Ovary (tissue), 7 donors: ENCODE measurements at regions not wholly inside any gene's neighbourhood (a gene's known extent, or its start where the extent isn't known, plus 50 kb on each side); places are given as distances from the start of the nearest gene placed in this dataset.

Experiments used
- DNase-seq, 5 donors: peaks; one replicate each; pipeline ENCODE4 v3.0.0-alpha.2; 2019 to 2020
- H3K27ac ChIP-seq, 2 donors: fragments of 200-600 bp; one replicate each; pipeline versions ENCODE4 v1.5.1 to v1.8.0; 2019 to 2022
- H3K27me3 ChIP-seq: fragments of 200-600 bp; one replicate; pipeline ENCODE4 v1.8.0; 2022
- H3K36me3 ChIP-seq: fragments of 200-600 bp; sonication (generic); one replicate; pipeline ENCODE4 v1.5.1; 2019
- H3K4me1 ChIP-seq: one replicate; pipeline ENCODE4 v1.8.1; 2013; ENCODE audit warnings: mild to moderate bottlenecking, moderate library complexity; ENCODE audit not compliant: insufficient read depth
- H3K4me3 ChIP-seq: fragments of 200-600 bp; sonication (generic); one replicate; pipeline ENCODE4 v1.5.1; 2017
- H3K9me3 ChIP-seq, 2 donors: fragments of 200-600 bp in 1 of 2; sonication (generic) in 1 of 2; one replicate each; pipeline versions ENCODE4 v1.5.1 to v1.8.1; 2013 to 2019; ENCODE audit warnings: mild to moderate bottlenecking in 1 of 2, moderate library complexity in 1 of 2
- CTCF ChIP-seq, 3 donors: fragments of 450-650 bp in 2 of 3; fragments of 200-600 bp in 1 of 3; IDR thresholded peaks; one replicate each; pipeline versions ENCODE4 v1.5.1 to v1.8.0; 2016 to 2022; ENCODE audit warnings: antibody characterized with exemption in 3 of 3, mild to moderate bottlenecking in 1 of 3
- EP300 ChIP-seq: sonication (generic); formaldehyde crosslinking; IDR thresholded peaks from one replicate; pipeline ENCODE4 v1.6.1; 2017; ENCODE audit warnings: antibody characterized with exemption
- POLR2A ChIP-seq: fragments of 450-650 bp; IDR thresholded peaks from one replicate; pipeline ENCODE4 v1.6.1; 2017; ENCODE audit warnings: antibody characterized with exemption, mild to moderate bottlenecking, moderate library complexity
- WGBS, 3 donors: extraction: QIAGEN DNeasy Blood & Tissue Kit in 1 of 3; methylation state at CpG; one replicate each; pipeline versions ENCODE4 v1.1.5 to v1.1.7; 2013 to 2017; 5-methylcytosine and 5-hydroxymethylcytosine counted together
- intact Hi-C, 4 donors: fragments of 100-400 bp; cut with DNase I; formaldehyde crosslinking; loops; one replicate each; pipeline versions ENCODE4 v1.11.0 to v1.15.1; 2022 to 2023
- donor health status: DM: no; HTN: no; CAD: no; lungs with moderate emphysema.
- donor health status: DM: no; HTN: no; CAD: no.
- donor health status: Bipolar disorder and iron deficiency.
- donor health status: DM: no; HTN: no; CAD: no.
- donor health status: DM: yes; HTN: yes; CAD: no.

GRCh38 chr2:88844960-88845359 is 153.5 kb downstream of the RPIA start:
- Histone ChIP-seq H3K27me3 (no peaks in the 10 kb centered on the region), H3K4me1 (no peaks in the 10 kb centered on the region), H3K4me3 (no peak overlapping the region), H3K9me3 (no peaks in the 10 kb centered on the region), H3K36me3 (no peaks in the 10 kb centered on the region), H3K27ac (no peak overlapping the region)
- TF ChIP-seq POLR2A (no peak), EP300 (no peak), CTCF (IDR thresholded peaks at IDR 0.05) (no peak)
- DNase-seq: no peak
- 75 to 86% (median 82%) methylated on average over 3 of the region's 3 CpGs for WGBS, 3 donors
- intact Hi-C loops: no loop called here

- Histone ChIP-seq H3K4me1 (no peaks in the 10 kb centered on the region), H3K9me3 (no peaks in the 10 kb centered on the region), H3K36me3 (no peaks in the 10 kb centered on the region), H3K4me3 (no peak overlapping the region), H3K27me3 (no peaks in the 10 kb centered on the region), H3K27ac (no peak overlapping the region)
- 75 to 87% (median 78%) methylated on average over 3 of the region's 3 CpGs for WGBS, 3 donors
- no peak for TF ChIP-seq CTCF (IDR thresholded peaks at IDR 0.05)
- TF ChIP-seq POLR2A: no peak
- no peak for TF ChIP-seq EP300
- intact Hi-C loops: no loop called here
- no peak for DNase-seq
Observed at GRCh38 chr2:88845772-88846661, 154.5 kb downstream of the RPIA start.

GRCh38 chr2:88852753-88853402 is 161.4 kb downstream of the RPIA start:
- H3K27me3 ChIP-seq: no peaks in the 10 kb centered on the region
- no peak overlapping the region for H3K4me3 ChIP-seq
- H3K36me3 ChIP-seq: no peaks in the 10 kb centered on the region
- H3K9me3 ChIP-seq: no peaks in the 10 kb centered on the region
- H3K27ac ChIP-seq: no peak overlapping the region
- H3K4me1 ChIP-seq: no peaks in the 10 kb centered on the region
- TF ChIP-seq CTCF (IDR thresholded peaks at IDR 0.05): no peak
- TF ChIP-seq EP300: no peak
- no peak for TF ChIP-seq POLR2A
- no peak for DNase-seq
- WGBS, 3 donors: 65 to 74% (median 68%) methylated on average over 3 of the region's 3 CpGs
- intact Hi-C loops: no loop called here

GRCh38 chr2:88853403-88853790 is 161.9 kb downstream of the RPIA start:
- H3K27me3 ChIP-seq: no peaks in the 10 kb centered on the region
- intact Hi-C loops: no loop called here
- H3K36me3 ChIP-seq: no peaks in the 10 kb centered on the region
- no peak overlapping the region for H3K27ac ChIP-seq
- H3K9me3 ChIP-seq: no peaks in the 10 kb centered on the region
- peaks cover 2% of the 10 kb centered on the region for H3K4me1 ChIP-seq
- DNase-seq: no peak
- WGBS, 3 donors: 43 to 57% (median 54%) methylated on average over 2 of the region's 2 CpGs
- H3K4me3 ChIP-seq: no peak overlapping the region
- TF ChIP-seq CTCF (IDR thresholded peaks at IDR 0.05) (no peak), POLR2A (no peak)
